Osteocyte (in vitro differentiated cells): ENCODE measurements at regions not wholly inside any gene's neighbourhood (a gene's known extent, or its start where the extent isn't known, plus 50 kb on each side); places are given as distances from the start of the nearest gene placed in this dataset.
A peak's percentile ranks its signal among the peaks of the same experiment; 100 is the strongest.

Source experiments
- DNase-seq: peaks from one replicate; pipeline ENCODE4 v3.0.0; 2021; ENCODE audit warnings: mixed read lengths; ENCODE audit not compliant: unreplicated experiment; ENCODE audit errors: extremely low spot score
- H3K27ac Mint-ChIP-seq: one replicate; pipeline ENCODE4 v1.8.0; 2021; ENCODE audit warnings: mild to moderate bottlenecking, mixed read lengths; ENCODE audit not compliant: unreplicated experiment
- H3K27me3 Mint-ChIP-seq: one replicate; pipeline ENCODE4 v1.8.0; 2021; ENCODE audit warnings: mixed read lengths; ENCODE audit not compliant: unreplicated experiment
- H3K36me3 Mint-ChIP-seq: one replicate; pipeline ENCODE4 v1.8.0; 2021; ENCODE audit warnings: mixed read lengths; ENCODE audit not compliant: unreplicated experiment
- H3K4me1 Mint-ChIP-seq: one replicate; pipeline ENCODE4 v1.8.0; 2021; ENCODE audit warnings: mixed read lengths; ENCODE audit not compliant: unreplicated experiment
- H3K4me3 Mint-ChIP-seq: one replicate; pipeline ENCODE4 v1.8.0; 2021; ENCODE audit warnings: mild to moderate bottlenecking, moderate library complexity, mixed read lengths; ENCODE audit not compliant: unreplicated experiment
- H3K9me3 Mint-ChIP-seq: one replicate; pipeline ENCODE4 v1.8.0; 2021; ENCODE audit warnings: mixed read lengths; ENCODE audit not compliant: unreplicated experiment
- TF ChIP-seq, protein P1 (sequence below): fragments of 200-600 bp; sonication (generic); IDR thresholded peaks from 2 replicates; pipeline ENCODE4 v1.5.0; 2021; ENCODE audit warnings: antibody characterized with exemption, mild to moderate bottlenecking, moderate library complexity

DNA sequence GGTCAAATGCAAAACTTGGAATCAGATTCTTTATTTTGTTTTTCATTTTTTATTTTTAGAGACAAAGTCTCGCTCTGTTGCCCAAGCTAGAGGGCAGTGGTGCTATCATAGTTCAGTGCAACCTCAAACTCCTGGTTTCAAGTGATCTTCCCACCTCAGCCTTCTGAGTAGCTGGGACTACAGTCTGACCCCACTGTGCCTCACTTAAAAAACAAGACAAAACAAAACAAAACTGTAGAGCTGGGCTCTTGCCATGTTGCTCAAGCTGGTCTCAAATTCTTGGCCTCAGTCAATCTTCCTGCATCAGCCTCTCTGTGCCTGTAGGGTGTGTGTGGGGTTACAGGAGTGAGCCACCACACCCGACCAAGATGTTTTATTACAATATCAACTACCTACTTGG lies 396.0 kb upstream of the USP24 start:
- DNase-seq = no peak
- H3K36me3 Mint-ChIP-seq = peaks cover 4% of the 10 kb centered on the region

DNA sequence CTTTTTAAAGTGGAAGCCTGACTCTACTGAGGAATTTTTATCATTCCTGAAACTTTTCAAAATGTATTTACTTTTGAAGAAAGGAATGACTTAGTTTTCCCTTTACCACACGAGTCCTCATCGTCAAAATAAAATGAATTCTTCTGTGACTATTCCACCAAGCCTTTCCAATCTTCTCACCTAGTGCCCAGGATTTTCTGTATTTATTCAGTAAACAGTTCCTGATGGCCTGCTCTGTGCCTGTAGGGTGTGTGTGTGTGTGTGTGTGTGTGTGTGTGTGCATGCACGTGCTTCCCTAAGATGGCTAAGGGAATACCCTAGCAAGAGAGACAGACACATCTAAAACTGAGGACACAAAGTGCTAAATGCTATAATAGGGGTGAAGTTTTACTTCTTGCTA lies 395.0 kb upstream of the USP24 start:
- H3K4me3 Mint-ChIP-seq = no peak overlapping the region
- peaks cover 11% of the 10 kb centered on the region for H3K9me3 Mint-ChIP-seq
- H3K36me3 Mint-ChIP-seq = peaks cover 4% of the 10 kb centered on the region
- no peak for DNase-seq
- H3K27me3 Mint-ChIP-seq = no peaks in the 10 kb centered on the region
- peaks cover 41% of the 10 kb centered on the region for H3K4me1 Mint-ChIP-seq
- peak overlapping the region; percentile 85 for H3K27ac Mint-ChIP-seq
- TF ChIP-seq, protein P1, sequence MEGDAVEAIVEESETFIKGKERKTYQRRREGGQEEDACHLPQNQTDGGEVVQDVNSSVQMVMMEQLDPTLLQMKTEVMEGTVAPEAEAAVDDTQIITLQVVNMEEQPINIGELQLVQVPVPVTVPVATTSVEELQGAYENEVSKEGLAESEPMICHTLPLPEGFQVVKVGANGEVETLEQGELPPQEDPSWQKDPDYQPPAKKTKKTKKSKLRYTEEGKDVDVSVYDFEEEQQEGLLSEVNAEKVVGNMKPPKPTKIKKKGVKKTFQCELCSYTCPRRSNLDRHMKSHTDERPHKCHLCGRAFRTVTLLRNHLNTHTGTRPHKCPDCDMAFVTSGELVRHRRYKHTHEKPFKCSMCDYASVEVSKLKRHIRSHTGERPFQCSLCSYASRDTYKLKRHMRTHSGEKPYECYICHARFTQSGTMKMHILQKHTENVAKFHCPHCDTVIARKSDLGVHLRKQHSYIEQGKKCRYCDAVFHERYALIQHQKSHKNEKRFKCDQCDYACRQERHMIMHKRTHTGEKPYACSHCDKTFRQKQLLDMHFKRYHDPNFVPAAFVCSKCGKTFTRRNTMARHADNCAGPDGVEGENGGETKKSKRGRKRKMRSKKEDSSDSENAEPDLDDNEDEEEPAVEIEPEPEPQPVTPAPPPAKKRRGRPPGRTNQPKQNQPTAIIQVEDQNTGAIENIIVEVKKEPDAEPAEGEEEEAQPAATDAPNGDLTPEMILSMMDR = no peak

More for the DNA sequence above, 396.0 kb upstream of the USP24 start:
- H3K9me3 Mint-ChIP-seq = peaks cover 11% of the 10 kb centered on the region
- H3K27ac Mint-ChIP-seq = peak overlapping the region; percentile 85
- TF ChIP-seq, protein P1 = peak; percentile 22
- H3K27me3 Mint-ChIP-seq = no peaks in the 10 kb centered on the region
- peaks cover 45% of the 10 kb centered on the region for H3K4me1 Mint-ChIP-seq
- H3K4me3 Mint-ChIP-seq = no peak overlapping the region

DNA sequence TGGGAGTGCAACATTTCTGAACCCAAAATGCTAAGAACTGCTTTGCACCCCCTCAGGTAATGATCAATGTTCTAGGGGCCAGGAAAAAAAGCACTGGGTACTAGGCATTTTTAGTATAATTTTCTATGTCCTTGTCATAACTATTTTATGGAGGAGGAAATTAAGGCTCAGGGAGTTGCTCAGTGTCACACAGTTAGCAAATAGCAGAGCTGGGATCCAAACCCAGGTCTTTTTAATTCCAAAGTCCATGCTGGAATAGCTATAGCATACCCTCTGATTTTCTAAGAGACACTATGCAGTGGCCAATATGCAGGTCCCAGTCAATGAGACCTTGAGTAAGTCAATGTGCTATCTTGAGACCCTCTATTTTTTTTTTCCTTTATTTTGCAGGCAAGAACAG lies 394.5 kb upstream of the USP24 start:
- DNase-seq = no peak
- peaks cover 11% of the 10 kb centered on the region for H3K9me3 Mint-ChIP-seq
- peaks cover 4% of the 10 kb centered on the region for H3K36me3 Mint-ChIP-seq
- no peak overlapping the region for H3K4me3 Mint-ChIP-seq
- H3K27ac Mint-ChIP-seq = peak overlapping the region; percentile 85
- peaks cover 44% of the 10 kb centered on the region for H3K4me1 Mint-ChIP-seq
- no peaks in the 10 kb centered on the region for H3K27me3 Mint-ChIP-seq
- TF ChIP-seq, protein P1 = no peak

DNA sequence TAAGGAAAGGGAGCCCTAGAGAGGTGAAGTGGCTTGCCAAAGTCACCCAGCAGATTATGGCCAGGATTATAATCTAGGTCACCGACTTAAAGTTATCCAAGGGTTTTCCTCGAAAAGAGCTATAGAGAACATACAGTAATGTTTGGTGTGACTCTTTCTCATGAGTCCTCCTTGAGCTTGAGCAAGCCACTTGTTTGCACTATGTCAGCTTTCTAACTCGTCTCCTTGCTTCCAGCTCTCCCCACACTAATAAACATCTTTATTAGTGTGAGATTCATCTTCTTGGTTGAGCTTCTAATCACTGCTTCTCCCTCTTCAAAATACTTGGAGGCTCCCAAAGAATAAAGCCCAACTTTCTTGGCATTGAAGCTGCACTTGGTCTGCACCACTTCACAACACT lies 390.0 kb upstream of the USP24 start:
- TF ChIP-seq, protein P1 = no peak
- no peak for DNase-seq
- no peaks in the 10 kb centered on the region for H3K27me3 Mint-ChIP-seq
- no peak overlapping the region for H3K27ac Mint-ChIP-seq
- no peak overlapping the region for H3K4me3 Mint-ChIP-seq
- H3K9me3 Mint-ChIP-seq = peaks cover 5% of the 10 kb centered on the region
- peaks cover 29% of the 10 kb centered on the region for H3K4me1 Mint-ChIP-seq
- H3K36me3 Mint-ChIP-seq = no peaks in the 10 kb centered on the region

DNA sequence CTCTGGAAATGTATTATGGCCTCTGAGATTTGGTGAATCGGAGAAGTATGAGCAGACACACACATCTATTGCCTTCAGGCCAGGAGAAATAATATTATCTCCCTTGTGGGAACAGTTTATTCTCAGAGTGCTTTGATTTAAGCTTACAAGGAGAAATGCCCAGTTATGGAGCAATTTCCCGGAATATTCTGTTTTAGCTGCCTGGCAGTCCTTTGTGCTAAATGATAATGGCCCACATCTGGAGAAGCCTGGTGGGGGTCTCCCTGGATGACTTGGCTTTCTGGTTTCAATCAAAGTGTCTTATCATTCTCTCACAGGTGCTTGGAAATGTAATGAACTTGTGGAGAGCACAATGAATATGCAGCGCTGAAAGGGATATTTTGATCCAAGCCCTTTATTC lies 389.6 kb upstream of the USP24 start:
- DNase-seq = no peak
- peak overlapping the region; percentile 59 for H3K27ac Mint-ChIP-seq
- no peaks in the 10 kb centered on the region for H3K36me3 Mint-ChIP-seq
- H3K27me3 Mint-ChIP-seq = no peaks in the 10 kb centered on the region
- H3K9me3 Mint-ChIP-seq = peaks cover 5% of the 10 kb centered on the region
- peaks cover 26% of the 10 kb centered on the region for H3K4me1 Mint-ChIP-seq
- TF ChIP-seq, protein P1 = no peak
- H3K4me3 Mint-ChIP-seq = no peak overlapping the region
